HG02943 (cell line): ENCODE measurements at regions not wholly inside any gene's neighbourhood (a gene's known extent, or its start where the extent isn't known, plus 50 kb on each side); places are given as distances from the start of the nearest gene placed in this dataset.

Source experiments
- ATAC-seq: cut with Tn5 transposase; IDR thresholded peaks from one replicate; pipeline ENCODE4 v1.9.1; 2021; ENCODE audit warnings: mild to moderate bottlenecking, low read depth, moderate library complexity; ENCODE audit not compliant: unreplicated experiment

- ATAC-seq: no peak
These were observed 174.5 kb downstream of the ZC3H11B start for GRCh38 chr1:219438386-219438785.

GRCh38 chr1:219434923-219435297 is 178.0 kb downstream of the ZC3H11B start:
- no peak for ATAC-seq

DNA sequence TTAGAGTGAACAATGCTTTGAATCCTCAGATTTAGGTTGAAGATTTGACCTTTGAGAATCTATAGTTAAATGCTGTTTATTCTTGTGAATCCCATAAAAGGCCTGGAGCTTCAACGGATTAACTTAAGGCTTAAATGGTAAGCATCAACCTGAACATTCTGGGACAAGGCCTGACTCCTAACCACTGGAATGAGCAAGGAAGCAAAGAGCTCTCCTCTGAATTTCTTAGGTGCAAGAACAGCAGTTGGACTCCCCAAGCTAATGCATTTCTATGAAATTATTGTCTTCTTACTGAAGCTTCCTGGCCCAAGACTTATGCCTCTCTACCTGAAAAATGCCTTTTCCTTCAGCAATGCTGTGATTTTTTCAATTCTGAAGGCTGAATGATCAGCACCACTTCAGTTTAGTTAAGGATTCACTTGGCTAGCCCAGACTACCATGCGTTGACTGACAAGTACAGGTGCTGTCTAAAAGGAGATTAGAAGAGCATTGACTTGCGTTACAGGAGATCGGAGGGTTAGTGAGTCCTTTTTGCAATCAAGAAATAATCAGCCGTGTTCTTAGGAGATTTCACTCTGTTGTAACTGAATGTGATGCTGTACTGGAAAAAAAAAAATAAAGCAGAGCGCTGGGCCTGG is 178.5 kb downstream of the ZC3H11B start:
- ATAC-seq: no peak

DNA sequence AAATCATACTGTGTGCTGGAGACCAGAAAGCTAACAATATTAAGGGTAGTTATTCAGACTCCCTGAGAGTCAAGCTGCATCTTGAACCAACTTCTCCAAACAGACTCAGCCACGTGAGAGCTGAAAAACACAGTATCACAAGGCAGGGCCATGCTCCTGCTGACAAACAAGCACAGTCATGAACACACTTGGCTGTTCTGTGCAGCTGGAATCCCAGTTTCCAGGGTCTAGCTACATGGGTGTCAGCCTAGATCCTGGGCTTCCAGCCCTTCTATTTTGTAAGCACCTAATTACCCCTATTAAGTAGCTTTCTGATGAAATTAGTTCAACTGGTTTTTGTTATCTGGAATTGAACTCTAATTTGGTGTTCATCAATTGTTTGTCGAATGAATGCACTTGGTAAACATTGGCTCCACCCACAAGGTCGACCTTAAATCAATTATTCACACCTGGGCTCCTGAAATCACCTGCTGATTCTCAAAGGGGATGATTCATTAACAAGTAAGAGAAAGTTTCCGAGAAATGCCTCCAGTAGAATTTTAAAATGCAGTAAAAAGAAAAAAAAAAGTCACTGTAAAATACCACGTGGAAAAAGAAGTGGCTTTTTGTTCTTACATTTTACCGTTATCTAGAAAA is 179.3 kb downstream of the ZC3H11B start:
- ATAC-seq: no peak

DNA sequence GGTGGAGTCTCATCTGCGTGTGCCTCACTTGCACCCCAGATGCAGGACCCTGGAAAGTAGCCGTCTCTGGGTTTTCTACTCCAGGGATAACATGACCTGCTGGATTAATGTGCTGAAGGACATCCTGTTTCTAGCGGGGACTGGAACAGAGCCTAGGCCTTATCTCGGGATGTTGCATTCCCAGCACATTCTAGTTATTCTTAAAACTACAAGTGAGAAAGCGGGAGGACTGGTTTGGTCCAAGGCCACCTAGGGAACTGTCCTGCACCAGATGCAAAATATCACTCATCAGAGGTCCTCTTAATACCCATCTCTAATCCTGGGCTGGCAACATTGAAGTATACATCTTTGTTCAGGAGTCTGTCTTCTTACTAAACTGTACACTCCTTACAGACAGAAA is 179.9 kb downstream of the ZC3H11B start:
- ATAC-seq: no peak

DNA sequence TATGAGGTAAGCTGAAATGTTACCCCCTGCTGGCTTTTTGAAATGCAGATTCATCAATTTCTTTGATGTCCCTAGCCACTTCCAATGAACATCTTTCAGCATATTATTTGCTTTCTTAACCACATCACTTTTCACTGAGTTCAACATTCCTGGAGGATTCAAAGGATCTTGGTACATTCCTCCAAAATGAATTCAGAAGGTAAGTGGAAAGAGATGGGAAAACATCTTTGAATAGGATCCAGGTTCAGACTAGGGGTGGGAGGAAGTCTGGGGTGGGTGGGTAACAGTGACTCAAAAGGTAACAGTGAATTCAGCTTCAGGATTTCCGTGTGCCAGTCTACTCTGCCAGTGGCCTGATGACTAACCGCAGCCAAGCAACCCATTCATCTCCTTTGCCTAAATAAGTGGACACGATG is 180.7 kb downstream of the ZC3H11B start:
- no peak for ATAC-seq

- ATAC-seq: no peak
These were observed 182.5 kb downstream of the ZC3H11B start for GRCh38 chr1:219430419-219430818.

- no peak for ATAC-seq
These were observed 184.3 kb downstream of the ZC3H11B start for GRCh38 chr1:219428651-219429050.

- ATAC-seq: no peak
These were observed 184.9 kb downstream of the ZC3H11B start for GRCh38 chr1:219427989-219428388.

- ATAC-seq: no peak
These were observed 185.5 kb downstream of the ZC3H11B start for GRCh38 chr1:219427403-219427802.

DNA sequence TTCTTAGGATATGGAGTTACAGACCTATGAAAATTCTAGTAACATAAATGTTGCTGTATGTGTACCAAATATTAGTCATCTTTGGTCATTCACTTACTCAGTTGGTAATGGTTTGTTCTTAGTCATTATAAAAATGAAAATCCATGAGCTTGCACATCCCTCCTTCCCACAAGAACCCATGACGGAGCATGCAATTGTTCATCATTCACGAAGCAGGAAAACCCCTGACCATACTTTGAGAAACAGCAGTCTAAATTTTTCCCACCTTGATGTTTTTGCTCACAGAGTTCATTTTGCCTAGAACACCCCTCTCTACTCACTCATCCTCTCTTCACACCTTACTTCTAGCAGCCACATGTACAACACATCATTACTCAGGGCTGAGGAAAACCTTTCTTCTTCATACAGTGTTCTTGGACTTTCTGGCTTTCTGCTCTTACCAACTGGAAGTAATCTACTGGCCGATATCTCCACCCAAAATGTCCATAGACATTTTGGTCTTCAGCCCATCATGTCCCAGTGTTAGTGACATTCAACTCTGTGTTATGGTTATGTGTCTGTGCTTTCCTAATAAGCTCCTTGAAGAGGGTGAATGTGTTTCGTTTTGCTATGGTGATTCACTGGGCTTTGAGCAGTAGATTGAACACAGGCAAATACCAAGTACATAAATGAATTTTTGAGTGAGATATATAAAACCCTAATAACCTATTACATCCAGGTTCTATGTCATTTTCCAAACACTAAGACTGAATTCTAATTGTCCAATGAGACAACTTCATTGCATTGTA is 189.9 kb downstream of the ZC3H11B start:
- no peak for ATAC-seq

DNA sequence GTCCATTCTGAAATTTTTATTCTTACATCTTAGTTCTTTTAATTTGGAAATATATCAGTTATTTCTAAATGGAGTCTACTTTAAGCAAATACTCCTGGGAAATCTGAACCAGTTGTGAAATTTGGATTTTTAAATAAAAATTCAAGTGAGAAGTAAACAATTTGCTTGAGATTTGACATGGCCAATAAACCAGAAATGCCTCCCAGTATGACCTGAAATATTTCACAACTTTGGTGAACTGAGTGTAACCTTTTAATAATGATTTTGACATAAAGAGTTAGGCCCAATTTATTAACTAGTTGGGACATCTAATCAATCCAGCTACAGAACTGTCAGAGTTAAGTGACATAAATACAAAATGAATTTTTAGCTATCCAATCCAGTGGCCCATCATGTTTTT is 192.0 kb downstream of the ZC3H11B start:
- ATAC-seq: no peak

- no peak for ATAC-seq
These were observed 193.0 kb downstream of the ZC3H11B start for GRCh38 chr1:219419860-219420259.

DNA sequence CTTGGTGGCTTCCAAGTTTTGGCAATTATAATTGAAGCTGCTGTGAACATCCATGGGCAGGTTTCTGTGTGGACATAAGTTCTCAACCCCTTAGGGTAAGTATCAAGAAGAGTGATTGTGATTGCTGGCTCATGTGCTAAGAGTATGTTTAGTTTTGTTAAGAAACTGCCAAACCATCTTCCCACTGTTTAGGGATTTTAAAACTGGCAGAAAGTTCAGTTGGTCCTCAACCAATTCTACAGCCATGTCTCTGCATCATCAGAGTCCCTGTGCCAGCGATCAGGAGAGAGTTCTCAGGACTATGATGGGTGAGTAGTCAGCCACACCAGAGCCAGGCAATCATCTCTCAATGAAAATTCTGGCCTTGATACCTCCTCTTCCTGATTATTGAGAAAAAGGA is 193.8 kb downstream of the ZC3H11B start:
- no peak for ATAC-seq

GRCh38 chr1:219417610-219418009 is 195.3 kb downstream of the ZC3H11B start:
- ATAC-seq: no peak

- peak; percentile 88 for ATAC-seq
These were observed 196.2 kb downstream of the ZC3H11B start for GRCh38 chr1:219416598-219417238.

- ATAC-seq: no peak
These were observed 197.0 kb downstream of the ZC3H11B start for GRCh38 chr1:219415915-219416314.

DNA sequence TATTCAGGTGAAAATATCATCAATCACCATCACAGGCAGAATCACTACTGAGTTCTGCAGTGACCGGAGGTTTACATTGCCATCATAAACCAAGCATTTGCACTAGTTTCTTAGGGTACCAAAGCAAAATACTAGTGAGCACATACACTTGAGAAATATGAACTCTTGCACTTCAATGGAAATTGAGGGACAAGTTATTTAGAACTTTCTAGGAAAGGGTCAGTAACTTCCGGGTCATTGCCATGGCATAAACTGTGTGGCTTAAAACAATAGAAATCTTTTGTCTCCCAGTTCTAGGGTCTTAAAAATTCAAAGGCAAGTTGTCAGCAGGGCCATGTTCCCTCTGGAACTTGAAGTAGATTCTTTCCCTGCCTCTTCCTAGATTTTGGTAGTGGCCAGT is 197.5 kb downstream of the ZC3H11B start:
- no peak for ATAC-seq

GRCh38 chr1:219414250-219414649 is 198.7 kb downstream of the ZC3H11B start:
- no peak for ATAC-seq

DNA sequence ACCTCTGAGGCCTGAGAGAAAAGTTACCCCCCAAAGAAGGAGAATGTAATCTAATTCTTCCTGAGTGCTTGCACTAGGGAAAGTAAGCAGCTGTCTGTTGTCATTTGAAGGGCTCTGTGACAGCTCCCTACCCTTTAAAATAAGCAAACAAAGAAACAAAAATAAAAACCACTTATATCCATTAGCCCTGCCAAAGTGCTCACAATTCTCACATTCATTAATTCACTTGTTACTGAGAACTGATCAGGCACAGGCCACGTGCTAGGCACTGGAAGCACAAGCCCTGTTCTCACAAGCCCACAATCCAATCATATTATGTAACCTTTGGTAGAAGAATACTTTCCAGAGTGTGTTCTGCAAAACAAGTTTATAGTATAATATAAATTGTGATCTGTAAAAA is 199.4 kb downstream of the ZC3H11B start:
- no peak for ATAC-seq

DNA sequence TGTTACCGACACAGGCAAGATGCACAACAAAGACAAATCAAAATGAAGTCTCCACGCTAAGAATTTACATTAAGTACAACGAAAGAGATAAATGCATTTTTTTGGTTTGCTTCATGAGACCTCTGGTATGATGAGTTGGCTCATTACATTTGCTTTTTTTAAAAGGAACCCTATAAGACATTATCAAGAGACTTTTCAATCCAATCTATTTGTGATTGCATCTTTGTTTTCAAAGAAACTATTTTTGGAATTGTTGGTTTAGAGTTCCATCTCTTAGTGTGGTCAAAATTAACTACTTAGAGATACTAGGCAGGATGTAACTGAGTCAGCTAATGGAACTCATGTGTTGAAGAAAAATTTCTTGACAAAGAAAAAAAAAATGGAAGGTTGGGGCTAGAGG is 200.1 kb downstream of the ZC3H11B start:
- ATAC-seq: no peak
